ENCODE measurements at regions not wholly inside any gene's neighbourhood (a gene's known extent, or its start where the extent isn't known, plus 50 kb on each side); places are given as distances from the start of the nearest gene placed in this dataset.

GRCh38 chr10:78749200-78749599, 319.6 kb upstream of the ZMIZ1 start:
- TF ChIP-seq CTCF (conservative IDR thresholded peaks at IDR 0.05 in 1 of 2, IDR thresholded peaks at IDR 0.05 in 1 of 2; ENCODE audit: low read depth in 1 of 2, low read length in 2 of 2), result no peak
- TF ChIP-seq EZH2 (IDR thresholded peaks at IDR 0.05; ENCODE audit: low read length, missing control alignments), result no peak
